ENCODE measurements at regions not wholly inside any gene's neighbourhood (a gene's known extent, or its start where the extent isn't known, plus 50 kb on each side); places are given as distances from the start of the nearest gene placed in this dataset.

GRCh38 chr6:6834356-6835222 is 246.1 kb downstream of the LY86 start:
- no peaks in the 10 kb centered on the region for H3K9me3 ChIP-seq (ENCODE audit: control insufficient read depth in 2 of 2, insufficient read depth in 1 of 2, low read depth in 1 of 2, low read length in 1 of 2)
- no peak overlapping the region for H3K27ac ChIP-seq (ENCODE audit: low read depth in 1 of 3, low read length in 2 of 3)
- no peak for FAIRE-seq
- H3K36me3 ChIP-seq (ENCODE audit: control insufficient read depth in 3 of 3, insufficient read depth in 2 of 3, low read depth in 1 of 3, low read length in 3 of 3), result no peaks in the 10 kb centered on the region
- peak in 1 of 2 donors; percentile 20 for DNase-seq
- peaks cover 0 to 3% (median 0%) of the 10 kb centered on the region in 3 donors for H3K27me3 ChIP-seq (ENCODE audit: control insufficient read depth in 3 of 3, insufficient read depth in 3 of 3, low read length in 3 of 3)
- no peaks in the 10 kb centered on the region for H3K4me1 ChIP-seq (ENCODE audit: control insufficient read depth in 3 of 3, insufficient read depth in 2 of 3, low read depth in 1 of 3, low read length in 2 of 3)
- 31 to 48% (median 34%) methylated on average over 16 of the region's 16 CpGs for WGBS, 3 donors
- no peak overlapping the region for H3K4me3 ChIP-seq (ENCODE audit: low read depth in 1 of 3, low read length in 3 of 3)

DNA sequence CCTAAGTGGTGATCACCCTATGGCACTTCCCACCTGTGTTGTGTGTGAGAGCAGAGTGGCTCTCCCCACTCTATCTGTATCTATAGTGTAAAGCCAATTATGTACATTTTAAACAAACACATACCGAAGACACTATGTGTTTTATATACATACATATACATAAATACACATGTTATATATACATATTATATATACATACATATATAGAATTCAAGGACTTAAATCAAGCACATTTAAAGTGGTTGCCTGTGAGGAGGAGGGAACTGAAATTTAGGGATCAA is 246.6 kb downstream of the LY86 start:
- H3K4me3 ChIP-seq (ENCODE audit: low read depth in 1 of 3, low read length in 3 of 3), result no peak overlapping the region
- H3K27ac ChIP-seq (ENCODE audit: low read depth in 1 of 3, low read length in 2 of 3), result no peak overlapping the region
- DNase-seq (no peak), FAIRE-seq (no peak)
- H3K9me3 ChIP-seq (ENCODE audit: control insufficient read depth in 2 of 2, insufficient read depth in 1 of 2, low read depth in 1 of 2, low read length in 1 of 2), result no peaks in the 10 kb centered on the region
- peaks cover 0 to 3% (median 0%) of the 10 kb centered on the region in 3 donors for H3K27me3 ChIP-seq (ENCODE audit: control insufficient read depth in 3 of 3, insufficient read depth in 3 of 3, low read length in 3 of 3)
- no peaks in the 10 kb centered on the region for H3K36me3 ChIP-seq (ENCODE audit: control insufficient read depth in 3 of 3, insufficient read depth in 2 of 3, low read depth in 1 of 3, low read length in 3 of 3)
- H3K4me1 ChIP-seq (ENCODE audit: control insufficient read depth in 3 of 3, insufficient read depth in 2 of 3, low read depth in 1 of 3, low read length in 2 of 3), result no peaks in the 10 kb centered on the region
- WGBS, 3 donors, result 74 to 81% (median 75%) methylated on average over 1 of the region's 1 CpG

GRCh38 chr6:6836609-6837406 is 248.3 kb downstream of the LY86 start:
- 82 to 87% (median 83%) methylated on average over 3 of the region's 3 CpGs for WGBS, 3 donors
- Histone ChIP-seq H3K4me3 (ENCODE audit: low read depth in 1 of 3, low read length in 3 of 3) (no peak overlapping the region), H3K27me3 (ENCODE audit: control insufficient read depth in 3 of 3, insufficient read depth in 3 of 3, low read length in 3 of 3) (peaks cover 0 to 3% (median 0%) of the 10 kb centered on the region in 3 donors), H3K36me3 (ENCODE audit: control insufficient read depth in 3 of 3, insufficient read depth in 2 of 3, low read depth in 1 of 3, low read length in 3 of 3) (no peaks in the 10 kb centered on the region), H3K9me3 (ENCODE audit: control insufficient read depth in 2 of 2, insufficient read depth in 1 of 2, low read depth in 1 of 2, low read length in 1 of 2) (no peaks in the 10 kb centered on the region), H3K27ac (ENCODE audit: low read depth in 1 of 3, low read length in 2 of 3) (no peak overlapping the region), H3K4me1 (ENCODE audit: control insufficient read depth in 3 of 3, insufficient read depth in 2 of 3, low read depth in 1 of 3, low read length in 2 of 3) (no peaks in the 10 kb centered on the region)
- no peak for DNase-seq
- no peak for FAIRE-seq

GRCh38 chr6:6837541-6838080 is 249.1 kb downstream of the LY86 start:
- FAIRE-seq (no peak), DNase-seq (no peak)
- Histone ChIP-seq H3K27ac (ENCODE audit: low read depth in 1 of 3, low read length in 2 of 3) (no peak overlapping the region), H3K27me3 (ENCODE audit: control insufficient read depth in 3 of 3, insufficient read depth in 3 of 3, low read length in 3 of 3) (peaks cover 0 to 3% (median 0%) of the 10 kb centered on the region in 3 donors), H3K4me3 (ENCODE audit: low read depth in 1 of 3, low read length in 3 of 3) (no peak overlapping the region), H3K36me3 (ENCODE audit: control insufficient read depth in 3 of 3, insufficient read depth in 2 of 3, low read depth in 1 of 3, low read length in 3 of 3) (no peaks in the 10 kb centered on the region), H3K9me3 (ENCODE audit: control insufficient read depth in 2 of 2, insufficient read depth in 1 of 2, low read depth in 1 of 2, low read length in 1 of 2) (no peaks in the 10 kb centered on the region), H3K4me1 (ENCODE audit: control insufficient read depth in 3 of 3, insufficient read depth in 2 of 3, low read depth in 1 of 3, low read length in 2 of 3) (peaks cover 0 to under 1% (median 0%) of the 10 kb centered on the region in 3 donors)
- WGBS, 3 donors, result 51 to 72% (median 56%) methylated on average over 4 of the region's 4 CpGs

- Histone ChIP-seq H3K27me3 (ENCODE audit: control insufficient read depth in 3 of 3, insufficient read depth in 3 of 3, low read length in 3 of 3) (peaks cover 0 to 3% (median 0%) of the 10 kb centered on the region in 3 donors), H3K4me1 (ENCODE audit: control insufficient read depth in 3 of 3, insufficient read depth in 2 of 3, low read depth in 1 of 3, low read length in 2 of 3) (peaks cover 0 to 7% (median 0%) of the 10 kb centered on the region in 3 donors), H3K27ac (ENCODE audit: low read depth in 1 of 3, low read length in 2 of 3) (no peak overlapping the region), H3K36me3 (ENCODE audit: control insufficient read depth in 3 of 3, insufficient read depth in 2 of 3, low read depth in 1 of 3, low read length in 3 of 3) (no peaks in the 10 kb centered on the region), H3K4me3 (ENCODE audit: low read depth in 1 of 3, low read length in 3 of 3) (no peak overlapping the region), H3K9me3 (ENCODE audit: control insufficient read depth in 2 of 2, insufficient read depth in 1 of 2, low read depth in 1 of 2, low read length in 1 of 2) (peaks cover 0 to 5% of the 10 kb centered on the region in 2 donors)
- FAIRE-seq (no peak), DNase-seq (no peak)
- 80 to 92% (median 89%) methylated on average over 5 of the region's 5 CpGs for WGBS, 3 donors
Measured at GRCh38 chr6:6840831-6841291, 252.3 kb downstream of the LY86 start.

DNA sequence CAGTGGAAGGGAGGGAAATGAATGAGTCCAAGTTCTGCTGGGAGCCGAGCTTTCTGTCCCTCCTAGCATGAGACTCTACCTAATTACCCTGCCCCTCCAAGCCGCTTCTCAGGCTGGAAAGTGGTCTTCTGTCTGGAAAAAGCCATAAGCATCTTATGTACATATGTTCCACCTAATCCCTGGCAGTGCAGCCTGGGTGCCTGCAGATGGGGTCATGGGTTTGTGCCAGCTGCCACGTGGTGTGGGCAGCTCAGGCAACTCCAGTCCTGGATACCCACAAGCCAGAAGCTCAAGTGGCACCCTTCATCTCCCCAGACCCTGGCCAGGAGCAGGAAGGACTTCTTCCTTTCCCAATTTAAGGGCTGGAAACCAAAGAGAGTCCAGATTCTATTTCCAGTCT is 253.1 kb downstream of the LY86 start:
- 54 to 63% (median 59%) methylated on average over 3 of the region's 3 CpGs for WGBS, 3 donors
- H3K27me3 ChIP-seq (ENCODE audit: control insufficient read depth in 3 of 3, insufficient read depth in 3 of 3, low read length in 3 of 3), result peaks cover 0 to 3% (median 0%) of the 10 kb centered on the region in 3 donors
- H3K9me3 ChIP-seq (ENCODE audit: control insufficient read depth in 2 of 2, insufficient read depth in 1 of 2, low read depth in 1 of 2, low read length in 1 of 2), result peaks cover 0 to 7% of the 10 kb centered on the region in 2 donors
- FAIRE-seq (no peak), DNase-seq (no peak)
- no peaks in the 10 kb centered on the region for H3K36me3 ChIP-seq (ENCODE audit: control insufficient read depth in 3 of 3, insufficient read depth in 2 of 3, low read depth in 1 of 3, low read length in 3 of 3)
- H3K4me1 ChIP-seq (ENCODE audit: control insufficient read depth in 3 of 3, insufficient read depth in 2 of 3, low read depth in 1 of 3, low read length in 2 of 3), result peaks cover 0 to 7% (median 0%) of the 10 kb centered on the region in 3 donors
- no peak overlapping the region for H3K27ac ChIP-seq (ENCODE audit: low read depth in 1 of 3, low read length in 2 of 3)
- H3K4me3 ChIP-seq (ENCODE audit: low read depth in 1 of 3, low read length in 3 of 3), result no peak overlapping the region

GRCh38 chr6:6842291-6842690 is 253.8 kb downstream of the LY86 start:
- Histone ChIP-seq H3K9me3 (ENCODE audit: control insufficient read depth in 2 of 2, insufficient read depth in 1 of 2, low read depth in 1 of 2, low read length in 1 of 2) (peaks cover 0 to 7% of the 10 kb centered on the region in 2 donors), H3K27ac (ENCODE audit: low read depth in 1 of 3, low read length in 2 of 3) (no peak overlapping the region), H3K27me3 (ENCODE audit: control insufficient read depth in 3 of 3, insufficient read depth in 3 of 3, low read length in 3 of 3) (peaks cover 0 to 3% (median 0%) of the 10 kb centered on the region in 3 donors), H3K36me3 (ENCODE audit: control insufficient read depth in 3 of 3, insufficient read depth in 2 of 3, low read depth in 1 of 3, low read length in 3 of 3) (no peaks in the 10 kb centered on the region), H3K4me3 (ENCODE audit: low read depth in 1 of 3, low read length in 3 of 3) (no peak overlapping the region), H3K4me1 (ENCODE audit: control insufficient read depth in 3 of 3, insufficient read depth in 2 of 3, low read depth in 1 of 3, low read length in 2 of 3) (peaks cover 0 to 7% (median 0%) of the 10 kb centered on the region in 3 donors)
- FAIRE-seq (no peak), DNase-seq (no peak)
- WGBS, 3 donors, result 80 to 99% (median 83%) methylated on average over 5 of the region's 5 CpGs

- Histone ChIP-seq H3K4me3 (ENCODE audit: low read depth in 1 of 3, low read length in 3 of 3) (no peak overlapping the region), H3K27ac (ENCODE audit: low read depth in 1 of 3, low read length in 2 of 3) (no peak overlapping the region), H3K9me3 (ENCODE audit: control insufficient read depth in 2 of 2, insufficient read depth in 1 of 2, low read depth in 1 of 2, low read length in 1 of 2) (peaks cover 0 to 7% of the 10 kb centered on the region in 2 donors), H3K4me1 (ENCODE audit: control insufficient read depth in 3 of 3, insufficient read depth in 2 of 3, low read depth in 1 of 3, low read length in 2 of 3) (peaks cover 0 to 7% (median 0%) of the 10 kb centered on the region in 3 donors), H3K36me3 (ENCODE audit: control insufficient read depth in 3 of 3, insufficient read depth in 2 of 3, low read depth in 1 of 3, low read length in 3 of 3) (no peaks in the 10 kb centered on the region), H3K27me3 (ENCODE audit: control insufficient read depth in 3 of 3, insufficient read depth in 3 of 3, low read length in 3 of 3) (no peaks in the 10 kb centered on the region)
- DNase-seq (peak in 1 of 2 donors; percentile 63), FAIRE-seq (no peak)
- WGBS, 3 donors, result 63 to 70% (median 67%) methylated on average over 5 of the region's 5 CpGs
Measured at GRCh38 chr6:6843057-6843627, 254.6 kb downstream of the LY86 start.

Measured in small intestine (tissue), 7 donors.